ENCODE measurements at regions not wholly inside any gene's neighbourhood (a gene's known extent, or its start where the extent isn't known, plus 50 kb on each side); places are given as distances from the start of the nearest gene placed in this dataset.

GRCh38 chr2:157940024-157940423 is 63.9 kb upstream of the ACVR1 start:
- TF ChIP-seq CTCF (IDR thresholded peaks at IDR 0.05) (no peak), POLR2A (IDR thresholded peaks at IDR 0.05) (no peak)
